ENCODE measurements at regions not wholly inside any gene's neighbourhood (a gene's known extent, or its start where the extent isn't known, plus 50 kb on each side); places are given as distances from the start of the nearest gene placed in this dataset.
A peak's percentile ranks its signal among the peaks of the same experiment; 100 is the strongest.

- no peak for DNase-seq
- Mint-ChIP-seq H3K9me3 (ENCODE audit: low read depth) (peaks cover 2% of the 10 kb centered on the region), H3K27ac (no peak overlapping the region), H3K27me3 (no peaks in the 10 kb centered on the region), H3K4me3 (no peak overlapping the region), H3K36me3 (ENCODE audit: low read depth) (no peaks in the 10 kb centered on the region), H3K4me1 (no peaks in the 10 kb centered on the region)
- intact Hi-C loops (cut with DNase I, micrococcal nuclease): no loop called here
- ChIA-PET POLR2A (no interaction called here), CTCF (interaction anchor here (0.6 kb wide), 1 partner anchor 1734 kb away, joined by 3 read pairs; no protein-coding TSS in a partner anchor)
- no peak for ATAC-seq
These were observed 663.9 kb upstream of the CHAC2 start for GRCh38 chr2:53103679-53104078.

GRCh38 chr2:53098696-53099078, 668.9 kb upstream of the CHAC2 start:
- Mint-ChIP-seq H3K27ac (no peak overlapping the region), H3K36me3 (ENCODE audit: low read depth) (no peaks in the 10 kb centered on the region), H3K4me3 (no peak overlapping the region), H3K27me3 (no peaks in the 10 kb centered on the region), H3K4me1 (no peaks in the 10 kb centered on the region), H3K9me3 (ENCODE audit: low read depth) (peaks cover 2% of the 10 kb centered on the region)
- intact Hi-C loops (cut with DNase I, micrococcal nuclease): no loop called here
- ChIA-PET CTCF (interaction anchor here (0.7 kb wide), 1 partner anchor 11 kb away, joined by 3 read pairs; no protein-coding TSS in a partner anchor), POLR2A (no interaction called here)
- DNase-seq (no peak), ATAC-seq (no peak)

- H3K27ac Mint-ChIP-seq: no peak overlapping the region
- no peaks in the 10 kb centered on the region for H3K4me1 Mint-ChIP-seq
- ATAC-seq: no peak
These were observed 671.3 kb upstream of the CHAC2 start for GRCh38 chr2:53096351-53096750.

GRCh38 chr2:53095664-53096063, 671.9 kb upstream of the CHAC2 start:
- H3K9me3 Mint-ChIP-seq (ENCODE audit: low read depth): peaks cover 2% of the 10 kb centered on the region
- H3K4me1 Mint-ChIP-seq: no peaks in the 10 kb centered on the region
- H3K27ac Mint-ChIP-seq: no peak overlapping the region
- no peak for DNase-seq
- no peaks in the 10 kb centered on the region for H3K36me3 Mint-ChIP-seq (ENCODE audit: low read depth)
- no peaks in the 10 kb centered on the region for H3K27me3 Mint-ChIP-seq
- no peak for ATAC-seq
- CTCF ChIA-PET: no interaction called here
- POLR2A ChIA-PET: no interaction called here
- no peak overlapping the region for H3K4me3 Mint-ChIP-seq
- intact Hi-C loops (cut with DNase I, micrococcal nuclease): no loop called here

More at GRCh38 chr2:53096351-53096750, 671.3 kb upstream of the CHAC2 start:
- Mint-ChIP-seq H3K4me3 (no peak overlapping the region), H3K36me3 (ENCODE audit: low read depth) (no peaks in the 10 kb centered on the region), H3K27me3 (no peaks in the 10 kb centered on the region), H3K9me3 (ENCODE audit: low read depth) (peaks cover 2% of the 10 kb centered on the region)
- ChIA-PET CTCF (no interaction called here), POLR2A (no interaction called here)
- intact Hi-C loops (cut with DNase I, micrococcal nuclease): no loop called here
- no peak for DNase-seq

GRCh38 chr2:53095227-53095626, 672.4 kb upstream of the CHAC2 start:
- ChIA-PET CTCF (no interaction called here), POLR2A (no interaction called here)
- H3K4me1 Mint-ChIP-seq: no peaks in the 10 kb centered on the region
- no peak overlapping the region for H3K4me3 Mint-ChIP-seq
- no peak overlapping the region for H3K27ac Mint-ChIP-seq
- H3K27me3 Mint-ChIP-seq: no peaks in the 10 kb centered on the region
- intact Hi-C loops (cut with DNase I, micrococcal nuclease): no loop called here
- DNase-seq (no peak), ATAC-seq (no peak)
- H3K9me3 Mint-ChIP-seq (ENCODE audit: low read depth): peaks cover 2% of the 10 kb centered on the region
- no peaks in the 10 kb centered on the region for H3K36me3 Mint-ChIP-seq (ENCODE audit: low read depth)

- no peak for ATAC-seq
- no peaks in the 10 kb centered on the region for H3K4me1 Mint-ChIP-seq
- POLR2A ChIA-PET: no interaction called here
- peaks cover 2% of the 10 kb centered on the region for H3K9me3 Mint-ChIP-seq (ENCODE audit: low read depth)
- no peak overlapping the region for H3K27ac Mint-ChIP-seq
- intact Hi-C loops (cut with DNase I, micrococcal nuclease): no loop called here
- CTCF ChIA-PET: no interaction called here
- DNase-seq: no peak
- H3K4me3 Mint-ChIP-seq: no peak overlapping the region
- H3K27me3 Mint-ChIP-seq: no peaks in the 10 kb centered on the region
- no peaks in the 10 kb centered on the region for H3K36me3 Mint-ChIP-seq (ENCODE audit: low read depth)
These were observed 674.2 kb upstream of the CHAC2 start for GRCh38 chr2:53093355-53093754.

- DNase-seq (no peak), ATAC-seq (peak; percentile 42)
- ChIA-PET CTCF (no interaction called here), POLR2A (no interaction called here)
- H3K36me3 Mint-ChIP-seq (ENCODE audit: low read depth): no peaks in the 10 kb centered on the region
- H3K4me3 Mint-ChIP-seq: no peak overlapping the region
- peaks cover 2% of the 10 kb centered on the region for H3K9me3 Mint-ChIP-seq (ENCODE audit: low read depth)
- intact Hi-C loops (cut with DNase I, micrococcal nuclease): no loop called here
- no peak overlapping the region for H3K27ac Mint-ChIP-seq
- H3K27me3 Mint-ChIP-seq: no peaks in the 10 kb centered on the region
- H3K4me1 Mint-ChIP-seq: no peaks in the 10 kb centered on the region
These were observed 676.4 kb upstream of the CHAC2 start for GRCh38 chr2:53091183-53091582.

GRCh38 chr2:53087874-53088461, 679.6 kb upstream of the CHAC2 start:
- no peak overlapping the region for H3K27ac Mint-ChIP-seq
- H3K27me3 Mint-ChIP-seq: no peaks in the 10 kb centered on the region
- ChIA-PET POLR2A (no interaction called here), CTCF (interaction anchor here (0.7 kb wide), 1 partner anchor 11 kb away, joined by 3 read pairs; no protein-coding TSS in a partner anchor)
- H3K4me3 Mint-ChIP-seq: no peak overlapping the region
- peaks cover 4% of the 10 kb centered on the region for H3K9me3 Mint-ChIP-seq (ENCODE audit: low read depth)
- H3K36me3 Mint-ChIP-seq (ENCODE audit: low read depth): no peaks in the 10 kb centered on the region
- no peak for DNase-seq
- intact Hi-C loops (cut with DNase I, micrococcal nuclease): no loop called here
- ATAC-seq: no peak
- no peaks in the 10 kb centered on the region for H3K4me1 Mint-ChIP-seq

- no peak for DNase-seq
- no peak for ATAC-seq
- Mint-ChIP-seq H3K27me3 (no peaks in the 10 kb centered on the region), H3K4me3 (no peak overlapping the region), H3K36me3 (ENCODE audit: low read depth) (no peaks in the 10 kb centered on the region), H3K27ac (no peak overlapping the region), H3K9me3 (ENCODE audit: low read depth) (peaks cover 4% of the 10 kb centered on the region), H3K4me1 (no peaks in the 10 kb centered on the region)
- ChIA-PET POLR2A (no interaction called here), CTCF (interaction anchor here (0.7 kb wide), 1 partner anchor 11 kb away, joined by 3 read pairs; no protein-coding TSS in a partner anchor)
- intact Hi-C loops (cut with DNase I, micrococcal nuclease): no loop called here
These were observed 680.2 kb upstream of the CHAC2 start for GRCh38 chr2:53087262-53087873.

GRCh38 chr2:53077413-53077812, 690.2 kb upstream of the CHAC2 start:
- Mint-ChIP-seq H3K9me3 (ENCODE audit: low read depth) (peaks cover 7% of the 10 kb centered on the region), H3K4me1 (no peaks in the 10 kb centered on the region), H3K27ac (no peak overlapping the region), H3K27me3 (no peaks in the 10 kb centered on the region), H3K4me3 (no peak overlapping the region), H3K36me3 (ENCODE audit: low read depth) (no peaks in the 10 kb centered on the region)
- POLR2A ChIA-PET: no interaction called here
- DNase-seq (no peak), ATAC-seq (no peak)
- intact Hi-C loops (cut with DNase I, micrococcal nuclease): no loop called here
- CTCF ChIA-PET: no interaction called here

GRCh38 chr2:53075760-53076159, 691.8 kb upstream of the CHAC2 start:
- CTCF ChIA-PET: no interaction called here
- Mint-ChIP-seq H3K4me1 (no peaks in the 10 kb centered on the region), H3K4me3 (no peak overlapping the region), H3K27me3 (no peaks in the 10 kb centered on the region), H3K27ac (no peak overlapping the region), H3K36me3 (ENCODE audit: low read depth) (no peaks in the 10 kb centered on the region), H3K9me3 (ENCODE audit: low read depth) (peaks cover 4% of the 10 kb centered on the region)
- POLR2A ChIA-PET: no interaction called here
- DNase-seq (no peak), ATAC-seq (no peak)
- intact Hi-C loops (cut with DNase I, micrococcal nuclease): no loop called here

GRCh38 chr2:53067533-53067932, 700.1 kb upstream of the CHAC2 start:
- H3K27ac Mint-ChIP-seq: no peak overlapping the region
- H3K9me3 Mint-ChIP-seq (ENCODE audit: low read depth): peaks cover 1% of the 10 kb centered on the region
- no peaks in the 10 kb centered on the region for H3K36me3 Mint-ChIP-seq (ENCODE audit: low read depth)
- POLR2A ChIA-PET: no interaction called here
- no peaks in the 10 kb centered on the region for H3K27me3 Mint-ChIP-seq
- DNase-seq (no peak), ATAC-seq (no peak)
- no peaks in the 10 kb centered on the region for H3K4me1 Mint-ChIP-seq
- H3K4me3 Mint-ChIP-seq: no peak overlapping the region
- CTCF ChIA-PET: interaction anchor here (0.6 kb wide), 1 partner anchor 164 kb away, joined by 3 read pairs; no protein-coding TSS in a partner anchor
- intact Hi-C loops (cut with DNase I, micrococcal nuclease): no loop called here

All from activated CD4-positive, alpha-beta T cell treated with anti-CD3 and anti-CD28 coated beads for 36 hours (primary cell).